ENCODE measurements at regions not wholly inside any gene's neighbourhood (a gene's known extent, or its start where the extent isn't known, plus 50 kb on each side); places are given as distances from the start of the nearest gene placed in this dataset.

DNA sequence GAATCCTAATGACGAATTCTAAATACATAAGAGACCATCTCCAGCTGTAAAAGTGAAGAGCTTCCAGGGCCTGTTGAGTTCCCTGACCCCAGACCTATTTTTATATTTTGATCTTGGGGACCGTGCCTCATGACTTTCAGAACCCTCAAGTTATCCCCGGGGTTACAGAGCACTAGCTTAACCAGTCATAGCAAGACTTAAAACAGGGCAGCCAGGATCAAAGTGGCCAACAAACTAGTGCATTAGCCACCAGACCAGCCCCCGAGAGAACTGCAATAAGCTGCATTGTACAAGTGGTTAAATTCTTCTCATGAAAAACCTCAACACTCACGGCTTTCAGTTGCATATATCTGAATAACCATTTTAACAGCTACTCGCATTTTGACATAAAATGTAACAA is 183.0 kb downstream of the BARHL2 start:
- Histone ChIP-seq H3K27me3 (ENCODE audit: control insufficient read depth, insufficient read depth, low read length) (no peaks in the 10 kb centered on the region), H3K9me3 (replicated peaks; ENCODE audit: control insufficient read depth, low read depth, low read length) (no peaks in the 10 kb centered on the region), H3K36me3 (ENCODE audit: control insufficient read depth, insufficient read depth, low read length) (no peaks in the 10 kb centered on the region), H3K4me3 (ENCODE audit: low read length) (no peak overlapping the region), H3K4me1 (ENCODE audit: control insufficient read depth, insufficient read depth, low read length) (no peaks in the 10 kb centered on the region), H3K27ac (ENCODE audit: low read length) (no peak overlapping the region)
- WGBS (ENCODE audit: insufficient coverage): 52% methylated on average over 4 of the region's 6 CpGs
- no peak for DNase-seq

GRCh38 chr1:90526954-90527353 is 190.1 kb downstream of the BARHL2 start:
- H3K4me3 ChIP-seq (ENCODE audit: low read length): no peak overlapping the region
- no peaks in the 10 kb centered on the region for H3K36me3 ChIP-seq (ENCODE audit: control insufficient read depth, insufficient read depth, low read length)
- no peaks in the 10 kb centered on the region for H3K4me1 ChIP-seq (ENCODE audit: control insufficient read depth, insufficient read depth, low read length)
- no peaks in the 10 kb centered on the region for H3K9me3 ChIP-seq (replicated peaks; ENCODE audit: control insufficient read depth, low read depth, low read length)
- H3K27me3 ChIP-seq (ENCODE audit: control insufficient read depth, insufficient read depth, low read length): no peaks in the 10 kb centered on the region
- no peak overlapping the region for H3K27ac ChIP-seq (ENCODE audit: low read length)
- DNase-seq: no peak

GRCh38 chr1:90522432-90522831 is 194.7 kb downstream of the BARHL2 start:
- H3K27me3 ChIP-seq (ENCODE audit: control insufficient read depth, insufficient read depth, low read length): no peaks in the 10 kb centered on the region
- DNase-seq: no peak
- H3K4me3 ChIP-seq (ENCODE audit: low read length): no peak overlapping the region
- no peaks in the 10 kb centered on the region for H3K36me3 ChIP-seq (ENCODE audit: control insufficient read depth, insufficient read depth, low read length)
- H3K27ac ChIP-seq (ENCODE audit: low read length): no peak overlapping the region
- H3K4me1 ChIP-seq (ENCODE audit: control insufficient read depth, insufficient read depth, low read length): no peaks in the 10 kb centered on the region
- H3K9me3 ChIP-seq (replicated peaks; ENCODE audit: control insufficient read depth, low read depth, low read length): no peaks in the 10 kb centered on the region

DNA sequence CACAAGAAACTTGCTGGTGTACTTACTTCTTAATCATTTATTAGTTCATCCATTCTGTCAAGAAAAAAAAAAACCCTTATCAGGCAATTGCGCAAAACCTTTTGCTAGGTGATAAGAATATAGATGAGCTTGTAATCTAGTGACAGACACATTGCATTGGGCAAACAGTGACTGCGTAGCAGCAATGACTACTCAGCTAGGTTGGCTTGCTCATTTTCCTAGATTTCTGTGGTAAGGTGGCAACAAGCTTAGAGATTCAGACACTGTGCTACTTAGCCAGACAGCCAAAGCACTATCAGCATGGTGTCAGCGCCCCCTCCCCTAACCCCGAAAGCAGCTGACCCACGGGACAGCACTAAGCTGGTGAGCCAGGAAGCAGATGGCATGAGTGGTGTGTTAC is 203.1 kb downstream of the BARHL2 start:
- Histone ChIP-seq H3K9me3 (replicated peaks; ENCODE audit: control insufficient read depth, low read depth, low read length) (no peaks in the 10 kb centered on the region), H3K27ac (ENCODE audit: low read length) (no peak overlapping the region), H3K27me3 (ENCODE audit: control insufficient read depth, insufficient read depth, low read length) (no peaks in the 10 kb centered on the region), H3K4me3 (ENCODE audit: low read length) (no peak overlapping the region), H3K4me1 (ENCODE audit: control insufficient read depth, insufficient read depth, low read length) (no peaks in the 10 kb centered on the region), H3K36me3 (ENCODE audit: control insufficient read depth, insufficient read depth, low read length) (no peaks in the 10 kb centered on the region)
- 100% methylated on average over 1 of the region's 5 CpGs for WGBS (ENCODE audit: insufficient coverage)
- no peak for DNase-seq

DNA sequence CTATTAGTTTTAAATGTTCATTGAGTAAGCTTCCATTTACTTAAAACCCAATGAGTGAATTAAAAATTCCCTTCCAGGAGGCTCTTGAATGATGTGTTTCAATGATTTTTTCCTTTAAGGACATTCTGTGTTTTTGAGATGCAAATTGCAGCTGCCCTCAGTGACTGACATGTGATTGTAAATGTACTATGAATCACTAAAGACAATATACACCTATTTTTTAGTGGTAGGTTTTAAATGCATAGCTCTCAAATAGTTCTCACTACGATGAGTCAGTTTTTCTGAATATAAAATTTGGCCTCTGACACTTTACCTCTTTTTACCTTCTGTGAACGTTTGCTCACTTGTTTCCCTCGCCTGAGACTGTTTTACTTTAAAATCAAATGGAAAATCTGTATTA is 204.7 kb downstream of the BARHL2 start:
- no peaks in the 10 kb centered on the region for H3K4me1 ChIP-seq (ENCODE audit: control insufficient read depth, insufficient read depth, low read length)
- DNase-seq: no peak
- WGBS (ENCODE audit: insufficient coverage): no CpG with 5 or more reads among the region's 3 CpGs
- H3K4me3 ChIP-seq (ENCODE audit: low read length): no peak overlapping the region
- H3K9me3 ChIP-seq (replicated peaks; ENCODE audit: control insufficient read depth, low read depth, low read length): no peaks in the 10 kb centered on the region
- H3K36me3 ChIP-seq (ENCODE audit: control insufficient read depth, insufficient read depth, low read length): no peaks in the 10 kb centered on the region
- no peaks in the 10 kb centered on the region for H3K27me3 ChIP-seq (ENCODE audit: control insufficient read depth, insufficient read depth, low read length)
- H3K27ac ChIP-seq (ENCODE audit: low read length): no peak overlapping the region

DNA sequence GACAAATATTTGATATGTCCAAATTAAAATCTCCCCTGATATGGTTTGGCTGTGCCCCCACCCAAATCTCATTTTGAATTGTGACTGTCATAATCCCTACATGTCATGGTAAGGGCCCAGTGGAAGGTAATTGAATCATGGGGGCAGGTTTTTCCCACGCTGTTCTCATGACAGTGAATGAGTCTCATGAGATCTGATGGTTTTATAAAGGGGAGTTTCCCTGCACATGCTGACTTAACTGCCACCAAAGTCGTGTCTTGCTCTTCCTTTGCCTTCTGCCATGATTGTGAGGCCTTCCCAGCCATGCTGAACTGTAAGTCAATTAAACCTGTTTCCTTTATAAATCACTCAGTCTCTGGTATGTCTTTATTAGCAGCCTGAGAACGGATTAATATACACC is 207.0 kb downstream of the BARHL2 start:
- DNase-seq: no peak
- Histone ChIP-seq H3K4me1 (ENCODE audit: control insufficient read depth, insufficient read depth, low read length) (no peaks in the 10 kb centered on the region), H3K27ac (ENCODE audit: low read length) (no peak overlapping the region), H3K4me3 (ENCODE audit: low read length) (no peak overlapping the region), H3K9me3 (replicated peaks; ENCODE audit: control insufficient read depth, low read depth, low read length) (no peaks in the 10 kb centered on the region), H3K27me3 (ENCODE audit: control insufficient read depth, insufficient read depth, low read length) (no peaks in the 10 kb centered on the region), H3K36me3 (ENCODE audit: control insufficient read depth, insufficient read depth, low read length) (no peaks in the 10 kb centered on the region)
- WGBS (ENCODE audit: insufficient coverage): 29% methylated on average over 1 of the region's 3 CpGs

DNA sequence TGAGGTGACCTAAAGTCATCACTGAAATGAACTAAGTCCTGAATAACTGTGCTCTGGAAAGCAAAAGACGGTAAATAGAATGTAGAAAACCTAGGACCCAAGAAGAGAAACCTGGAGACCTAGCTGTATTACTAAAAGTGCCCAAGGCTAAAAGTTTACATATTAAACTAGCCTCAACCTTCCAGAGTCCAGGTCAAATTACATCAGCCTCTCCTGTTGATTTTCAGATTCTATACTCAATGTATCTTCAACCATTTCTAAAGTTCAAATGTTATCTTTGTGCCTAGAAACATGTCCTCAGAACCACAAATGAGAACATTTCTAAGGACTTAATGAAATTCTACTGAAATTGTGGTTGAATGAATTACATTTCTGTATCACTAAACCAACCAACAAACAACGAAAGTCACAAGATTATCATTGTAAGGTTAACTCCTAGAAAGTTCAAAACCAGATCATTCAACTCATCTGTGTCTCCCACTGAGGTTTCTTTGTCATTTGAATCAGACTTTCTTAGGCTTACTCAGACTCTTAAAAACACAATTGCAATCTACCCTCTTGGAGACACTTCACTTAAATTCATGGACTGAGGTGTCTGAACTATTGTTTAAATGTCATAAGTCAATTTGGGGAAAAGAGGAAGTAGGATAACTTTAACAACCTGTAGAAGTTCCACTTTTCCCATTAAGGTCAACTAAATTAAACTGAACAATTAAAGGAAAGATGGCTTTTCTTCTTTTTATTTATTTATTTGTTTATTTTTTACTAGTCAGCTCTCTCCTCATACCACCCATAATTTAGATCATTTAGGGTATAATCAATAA is 207.7 kb downstream of the BARHL2 start:
- Histone ChIP-seq H3K9me3 (replicated peaks; ENCODE audit: control insufficient read depth, low read depth, low read length) (no peaks in the 10 kb centered on the region), H3K4me3 (ENCODE audit: low read length) (no peak overlapping the region), H3K4me1 (ENCODE audit: control insufficient read depth, insufficient read depth, low read length) (no peaks in the 10 kb centered on the region), H3K36me3 (ENCODE audit: control insufficient read depth, insufficient read depth, low read length) (no peaks in the 10 kb centered on the region), H3K27ac (ENCODE audit: low read length) (no peak overlapping the region), H3K27me3 (ENCODE audit: control insufficient read depth, insufficient read depth, low read length) (no peaks in the 10 kb centered on the region)
- DNase-seq: no peak
- WGBS (ENCODE audit: insufficient coverage): no CpG with 5 or more reads among the region's 2 CpGs

- WGBS (ENCODE audit: insufficient coverage): 88% methylated on average over 1 of the region's 2 CpGs
- no peak overlapping the region for H3K27ac ChIP-seq (ENCODE audit: low read length)
- no peaks in the 10 kb centered on the region for H3K27me3 ChIP-seq (ENCODE audit: control insufficient read depth, insufficient read depth, low read length)
- no peak overlapping the region for H3K4me3 ChIP-seq (ENCODE audit: low read length)
- H3K36me3 ChIP-seq (ENCODE audit: control insufficient read depth, insufficient read depth, low read length): no peaks in the 10 kb centered on the region
- no peaks in the 10 kb centered on the region for H3K4me1 ChIP-seq (ENCODE audit: control insufficient read depth, insufficient read depth, low read length)
- no peaks in the 10 kb centered on the region for H3K9me3 ChIP-seq (replicated peaks; ENCODE audit: control insufficient read depth, low read depth, low read length)
- no peak for DNase-seq
These were observed 208.5 kb downstream of the BARHL2 start for GRCh38 chr1:90508376-90509167.

DNA sequence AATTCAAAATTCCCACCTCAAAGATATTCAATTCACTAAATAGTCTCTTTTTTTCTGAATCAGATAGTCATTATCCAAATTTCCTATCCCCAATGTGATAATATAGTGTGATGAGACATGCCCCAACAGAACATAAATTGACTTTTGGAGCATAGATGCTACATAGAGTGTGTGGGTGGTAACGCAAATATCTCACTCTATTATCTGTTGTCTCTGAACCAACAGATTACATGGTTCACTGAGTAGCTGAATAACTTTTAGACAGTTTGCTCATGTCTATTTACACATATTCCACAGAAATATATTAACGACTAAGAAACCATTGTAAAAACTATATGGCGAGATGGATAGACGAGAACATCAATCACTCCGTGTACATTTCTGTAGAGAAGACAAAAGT is 209.9 kb downstream of the BARHL2 start:
- H3K27ac ChIP-seq (ENCODE audit: low read length): no peak overlapping the region
- no CpG with 5 or more reads among the region's 5 CpGs for WGBS (ENCODE audit: insufficient coverage)

DNA sequence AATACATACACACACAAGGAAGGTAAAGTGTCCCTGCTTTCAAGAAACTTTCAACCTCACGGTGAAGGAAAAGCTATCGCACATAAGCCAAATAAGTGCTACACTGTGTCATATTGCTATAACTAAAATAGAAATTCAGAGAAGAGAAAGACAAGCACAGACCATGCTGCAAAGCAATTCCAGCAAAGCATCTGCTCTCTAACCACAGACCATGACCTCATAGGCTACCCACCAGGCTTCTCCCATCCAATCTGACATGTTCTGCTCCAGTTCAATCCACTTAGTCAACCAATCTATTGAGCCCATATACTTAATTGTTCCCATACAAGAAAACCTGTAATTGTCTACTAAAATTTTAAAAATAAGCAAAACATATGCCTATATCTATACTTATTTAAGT is 211.3 kb downstream of the BARHL2 start:
- no CpG with 5 or more reads among the region's 2 CpGs for WGBS (ENCODE audit: insufficient coverage)
- H3K4me3 ChIP-seq (ENCODE audit: low read length): no peak overlapping the region
- H3K4me1 ChIP-seq (ENCODE audit: control insufficient read depth, insufficient read depth, low read length): no peaks in the 10 kb centered on the region
- no peak for DNase-seq
- H3K27me3 ChIP-seq (ENCODE audit: control insufficient read depth, insufficient read depth, low read length): no peaks in the 10 kb centered on the region
- no peak overlapping the region for H3K27ac ChIP-seq (ENCODE audit: low read length)
- H3K9me3 ChIP-seq (replicated peaks; ENCODE audit: control insufficient read depth, low read depth, low read length): no peaks in the 10 kb centered on the region
- H3K36me3 ChIP-seq (ENCODE audit: control insufficient read depth, insufficient read depth, low read length): no peaks in the 10 kb centered on the region

More for the DNA sequence above, 209.9 kb downstream of the BARHL2 start:
- Histone ChIP-seq H3K36me3 (ENCODE audit: control insufficient read depth, insufficient read depth, low read length) (no peaks in the 10 kb centered on the region), H3K9me3 (replicated peaks; ENCODE audit: control insufficient read depth, low read depth, low read length) (no peaks in the 10 kb centered on the region), H3K4me3 (ENCODE audit: low read length) (no peak overlapping the region), H3K27me3 (ENCODE audit: control insufficient read depth, insufficient read depth, low read length) (no peaks in the 10 kb centered on the region), H3K4me1 (ENCODE audit: control insufficient read depth, insufficient read depth, low read length) (no peaks in the 10 kb centered on the region)
- no peak for DNase-seq
